Body of pancreas (tissue), 4 donors: ENCODE measurements at regions not wholly inside any gene's neighbourhood (a gene's known extent, or its start where the extent isn't known, plus 50 kb on each side); places are given as distances from the start of the nearest gene placed in this dataset.
"Not testable (repeated sequence)": the region's sequence is repeated elsewhere in the genome, so short reads cannot be mapped to it uniquely, and the experiment has no call there.

Experiments
- ATAC-seq: fragments of 150-250 bp; one replicate; pipeline ENCODE4 v1.9.1; 2016
- DNase-seq, 4 donors: peaks; one replicate each; pipeline ENCODE4 v3.0.0-alpha.2; 2019
- H3K27ac ChIP-seq, 4 donors: fragments of 200-600 bp; sonication (generic); 1 replicate in 3 of 4; 2 replicates in 1 of 4; pipeline versions ENCODE4 v1.5.1 to v1.6.1; 2016 to 2019; ENCODE audit warnings: mild to moderate bottlenecking in 1 of 4, mixed read lengths in 1 of 4, moderate library complexity in 1 of 4
- H3K27me3 ChIP-seq, 2 donors: fragments of 200-600 bp; sonication (generic); one replicate each; pipeline ENCODE4 v1.6.0; 2016; ENCODE audit warnings: mild to moderate bottlenecking in 1 of 2
- H3K36me3 ChIP-seq, 2 donors: fragments of 200-600 bp; sonication (generic); replicated peaks in 1 of 2; 2 replicates each; pipeline ENCODE4 v1.5.1; 2016; ENCODE audit warnings: low read depth in 2 of 2; ENCODE audit not compliant: insufficient read depth in 1 of 2
- H3K4me1 ChIP-seq: fragments of 200-600 bp; sonication (generic); one replicate; pipeline ENCODE4 v1.6.0; 2016
- H3K4me3 ChIP-seq, 2 donors: fragments of 200-600 bp; sonication (generic); 1 replicate in 1 of 2; 2 replicates in 1 of 2; pipeline ENCODE4 v1.5.1; 2016 to 2019
- H3K9me3 ChIP-seq, 3 donors: fragments of 200-600 bp; sonication (generic); 1 replicate in 2 of 3; 2 replicates in 1 of 3; pipeline ENCODE4 v1.5.1; 2016
- CTCF ChIP-seq, 7 experiments: fragments of 450-650 bp in 4 of 7; fragments of 200-600 bp in 3 of 7; sonication (generic) in 3 of 7; IDR thresholded peaks; one replicate each; pipeline ENCODE4 v1.5.1; 2016 to 2019; ENCODE audit warnings: antibody characterized with exemption in 7 of 7
- POLR2A ChIP-seq, 3 donors: fragments of 450-650 bp; IDR thresholded peaks; one replicate each; pipeline ENCODE4 v1.6.1; 2016; ENCODE audit warnings: antibody characterized with exemption in 3 of 3, mild to moderate bottlenecking in 2 of 3
- WGBS, 2 donors: methylation state at CpG; one replicate each; pipeline ENCODE4 v1.1.5; 2017; 5-methylcytosine and 5-hydroxymethylcytosine counted together
- intact Hi-C: fragments of 100-400 bp; cut with DNase I; formaldehyde crosslinking; loops from one replicate; pipeline ENCODE4 v1.15.1; 2023

- Histone ChIP-seq H3K27me3 (no peaks in the 10 kb centered on the region), H3K4me1 (no peaks in the 10 kb centered on the region), H3K9me3 (no peaks in the 10 kb centered on the region), H3K4me3 (no peak overlapping the region), H3K36me3 (no peaks in the 10 kb centered on the region), H3K27ac (no peak overlapping the region)
- ATAC-seq (no peak), DNase-seq (no peak)
- WGBS, 2 donors: 89 to 93% methylated on average over 6 of the region's 6 CpGs
- TF ChIP-seq POLR2A (IDR thresholded peaks at IDR 0.05): no peak
- no peak for TF ChIP-seq CTCF (IDR thresholded peaks at IDR 0.05)
- intact Hi-C loops: no loop called here
Measured at GRCh38 chr5:74482523-74482922, 158.0 kb downstream of the ENC1 start.

GRCh38 chr5:74481357-74481756, 159.2 kb downstream of the ENC1 start:
- H3K4me3 ChIP-seq, H3K27me3 ChIP-seq, H3K36me3 ChIP-seq, intact Hi-C loops, H3K27ac ChIP-seq, DNase-seq, ATAC-seq, H3K4me1 ChIP-seq, H3K9me3 ChIP-seq: not testable (repeated sequence)
- 93 to 100% methylated on average over 2 of the region's 2 CpGs for WGBS, 2 donors

- H3K27me3 ChIP-seq: no peaks in the 10 kb centered on the region
- no peak for ATAC-seq
- no peak overlapping the region for H3K27ac ChIP-seq
- intact Hi-C loops: no loop called here
- no peaks in the 10 kb centered on the region for H3K36me3 ChIP-seq
- H3K4me3 ChIP-seq: no peak overlapping the region
- no peak for DNase-seq
- 91 to 94% methylated on average over 6 of the region's 6 CpGs for WGBS, 2 donors
- TF ChIP-seq POLR2A (IDR thresholded peaks at IDR 0.05) (no peak), CTCF (IDR thresholded peaks at IDR 0.05) (no peak)
- H3K4me1 ChIP-seq: no peaks in the 10 kb centered on the region
- no peaks in the 10 kb centered on the region for H3K9me3 ChIP-seq
Measured at GRCh38 chr5:74480201-74480600, 160.3 kb downstream of the ENC1 start.

- 90 to 92% methylated on average over 5 of the region's 5 CpGs for whole genome bisulfite sequencing, 2 donors
- no peaks in the 10 kb centered on the region for H3K4me1 ChIP-seq
- intact Hi-C loops: no loop called here
- H3K36me3 ChIP-seq: no peaks in the 10 kb centered on the region
- H3K4me3 ChIP-seq: no peak overlapping the region
- H3K9me3 ChIP-seq: no peaks in the 10 kb centered on the region
- no peak overlapping the region for H3K27ac ChIP-seq
- DNase-seq (no peak), ATAC-seq (no peak)
- no peaks in the 10 kb centered on the region for H3K27me3 ChIP-seq
- TF ChIP-seq POLR2A (IDR thresholded peaks at IDR 0.05): no peak
- no peak for TF ChIP-seq CTCF (IDR thresholded peaks at IDR 0.05)
Measured at GRCh38 chr5:74478328-74478727, 162.2 kb downstream of the ENC1 start.

- TF ChIP-seq POLR2A (IDR thresholded peaks at IDR 0.05): no peak
- TF ChIP-seq CTCF (IDR thresholded peaks at IDR 0.05): no peak
- no peaks in the 10 kb centered on the region for H3K9me3 ChIP-seq
- H3K27me3 ChIP-seq: no peaks in the 10 kb centered on the region
- WGBS, 2 donors: 89 to 92% methylated on average over 12 of the region's 12 CpGs
- no peak for DNase-seq
- no peak overlapping the region for H3K27ac ChIP-seq
- no peaks in the 10 kb centered on the region for H3K36me3 ChIP-seq
- intact Hi-C loops: no loop called here
- H3K4me1 ChIP-seq: no peaks in the 10 kb centered on the region
- H3K4me3 ChIP-seq: no peak overlapping the region
- ATAC-seq: no peak
Measured at GRCh38 chr5:74477761-74478160, 162.8 kb downstream of the ENC1 start.
